HepG2 (cell line): ENCODE measurements at regions not wholly inside any gene's neighbourhood (a gene's known extent, or its start where the extent isn't known, plus 50 kb on each side); places are given as distances from the start of the nearest gene placed in this dataset.

ENCODE experiments used
- ATAC-seq: fragments of 200-7000 bp; cut with Tn5 transposase; 3 replicates; pipeline ENCODE4 v1.9.1; 2020; ENCODE audit warnings: mild to moderate bottlenecking, moderate library complexity
- BruUV-seq: library from RNA; stranded (reverse); fragments of 400-500 nt; replicated peaks from 2 replicates; lab custom pipeline; 2021; lab: Mats Ljungman, UMichigan
- CTCF ChIA-PET: fragments of 300-600 bp; formaldehyde crosslinking; extraction: SDS; loops from one replicate; lab custom pipeline; 2021; ENCODE audit warnings: low total read pairs, inconsistent platforms, low intra/inter-chr PET ratio; lab: Yijun Ruan, JAX
- POLR2A ChIA-PET: fragments of 350-600 bp; sonication (Branson Sonifier 250); formaldehyde crosslinking; loops from one replicate; lab custom pipeline; 2020; ENCODE audit warnings: antibody characterized with exemption, inconsistent platforms; lab: Yijun Ruan, JAX
- DNase-seq: peaks from one replicate; pipeline ENCODE4 v3.0.0-alpha.2; 2015; ENCODE audit warnings: low spot score
- FAIRE-seq: peaks from 3 replicates; lab custom pipeline; 2011; peaks lifted over from hg19 to GRCh38; lab: Jason Lieb, UNC
- H2AFZ ChIP-seq: one replicate; pipeline ENCODE4 v1.6.1; 2011; ENCODE audit warnings: low read length, inconsistent platforms
- H3K27ac ChIP-seq: fragments of 300-600 bp; 3 replicates; pipeline ENCODE4 v1.8.0; 2011; ENCODE audit warnings: mixed run types, mild to moderate bottlenecking, mixed read lengths, low read length, inconsistent platforms; ENCODE audit not compliant: insufficient read depth; ENCODE audit errors: extremely low read length
- H3K27me3 ChIP-seq, 2 experiments: fragments of 200-600 bp in 1 of 2; 2 replicates in 1 of 2; 3 replicates in 1 of 2; pipeline versions ENCODE4 v1.6.0 to v1.8.0; 2011; ENCODE audit warnings: low read length in 2 of 2, mild to moderate bottlenecking in 2 of 2, moderate library complexity in 2 of 2, inconsistent platforms in 1 of 2; ENCODE audit not compliant: insufficient read depth in 2 of 2, control insufficient read depth in 1 of 2
- H3K36me3 ChIP-seq, 2 experiments: fragments of 200-600 bp in 1 of 2; replicated peaks in 1 of 2; 2 replicates in 1 of 2; 3 replicates in 1 of 2; pipeline versions ENCODE4 v1.5.1 to v1.8.0; 2011; ENCODE audit warnings: low read length in 2 of 2, inconsistent platforms in 1 of 2; ENCODE audit not compliant: insufficient read depth in 2 of 2, control insufficient read depth in 1 of 2
- H3K4me1 ChIP-seq: 2 replicates; pipeline ENCODE4 v1.5.1; 2012; ENCODE audit warnings: low read length, inconsistent platforms; ENCODE audit not compliant: insufficient read depth
- H3K4me2 ChIP-seq: 2 replicates; pipeline ENCODE4 v1.6.0; 2011; ENCODE audit warnings: low read depth, low read length, inconsistent platforms
- H3K4me3 ChIP-seq, 3 experiments: fragments of 200-600 bp in 1 of 3; sonication (generic), shearing (Covaris generic) in 1 of 3; replicated peaks in 1 of 3; 2 replicates each; pipeline ENCODE4 v1.5.1; 2011 to 2016; ENCODE audit warnings: low read length in 3 of 3, inconsistent platforms in 2 of 3, low read depth in 2 of 3, mild to moderate bottlenecking in 2 of 3, control low read depth in 1 of 3, mixed read lengths in 1 of 3; ENCODE audit not compliant: insufficient read depth in 1 of 3
- H3K79me2 ChIP-seq: one replicate; pipeline ENCODE4 v1.6.1; 2011; ENCODE audit warnings: low read length, inconsistent platforms; ENCODE audit not compliant: insufficient read depth
- H3K9ac ChIP-seq: 2 replicates; pipeline ENCODE4 v1.6.0; 2011; ENCODE audit warnings: mild to moderate bottlenecking, low read depth, low read length, inconsistent platforms; ENCODE audit not compliant: insufficient read depth
- H3K9me3 ChIP-seq: 2 replicates; pipeline ENCODE4 v1.5.1; 2012; ENCODE audit warnings: mild to moderate bottlenecking, low read length
- H4K20me1 ChIP-seq: 2 replicates; pipeline ENCODE4 v1.6.0; 2011; ENCODE audit warnings: inconsistent platforms, mild to moderate bottlenecking, low read length, moderate library complexity; ENCODE audit not compliant: insufficient read depth
- RFX3 ChIP-seq: IDR thresholded peaks from 2 replicates; pipeline ENCODE4 v1.6.1; 2016; ENCODE audit warnings: missing biosample characterization, missing genetic modification reagents
- SAFB2 ChIP-seq: sonication (generic); formaldehyde crosslinking; IDR thresholded peaks from 2 replicates; pipeline ENCODE4 v1.5.1; 2020; ENCODE audit warnings: missing genetic modification reagents, low read depth, mild to moderate bottlenecking, borderline replicate concordance
- SMARCC2 ChIP-seq: fragments of 450-650 bp; IDR thresholded peaks from 2 replicates; pipeline ENCODE4 v1.6.1; 2017; ENCODE audit warnings: antibody characterized with exemption, mild to moderate bottlenecking
- WIZ ChIP-seq: sonication (generic); formaldehyde crosslinking; IDR thresholded peaks from 2 replicates; pipeline ENCODE4 v1.5.1; 2020; ENCODE audit warnings: mild to moderate bottlenecking, missing genetic modification reagents
- ZNF747 ChIP-seq: sonication (generic); formaldehyde crosslinking; IDR thresholded peaks from 2 replicates; pipeline ENCODE4 v1.8.1; 2023; ENCODE audit warnings: missing genetic modification reagents, mild to moderate bottlenecking, borderline replicate concordance
- WGBS: methylation state at CpG from one replicate; pipeline ENCODE4 v1.1.6; 2017; ENCODE audit warnings: low lambda C conversion rate; 5-methylcytosine and 5-hydroxymethylcytosine counted together
- in situ Hi-C: cut with HindIII; loops from 2 replicates; pipeline ENCODE4 v1.10.0; 2017; ENCODE audit warnings: low pct_unique_long_range_greater_than_20kb; ENCODE audit not compliant: extremely low pct_ligation_motif_present
- intact Hi-C: fragments of 100-400 bp; cut with micrococcal nuclease; formaldehyde crosslinking; loops from one replicate; pipeline ENCODE4 v1.10.0; 2022; ENCODE audit not compliant: unreplicated experiment
- TF ChIP-seq, protein P1 (sequence below): sonication (generic); formaldehyde crosslinking; IDR thresholded peaks from 2 replicates; pipeline ENCODE4 v1.5.1; 2020; ENCODE audit warnings: missing genetic modification reagents, mild to moderate bottlenecking, borderline replicate concordance
- TF ChIP-seq, protein P2 (sequence below): sonication (generic); formaldehyde crosslinking; IDR thresholded peaks from 2 replicates; pipeline ENCODE4 v1.5.0; 2020; ENCODE audit warnings: missing genetic modification reagents
- TF ChIP-seq, protein P3 (sequence below): sonication (generic); formaldehyde crosslinking; IDR thresholded peaks from 2 replicates; pipeline ENCODE4 v1.4.0; 2020; ENCODE audit warnings: mild to moderate bottlenecking, missing genetic modification reagents

DNA sequence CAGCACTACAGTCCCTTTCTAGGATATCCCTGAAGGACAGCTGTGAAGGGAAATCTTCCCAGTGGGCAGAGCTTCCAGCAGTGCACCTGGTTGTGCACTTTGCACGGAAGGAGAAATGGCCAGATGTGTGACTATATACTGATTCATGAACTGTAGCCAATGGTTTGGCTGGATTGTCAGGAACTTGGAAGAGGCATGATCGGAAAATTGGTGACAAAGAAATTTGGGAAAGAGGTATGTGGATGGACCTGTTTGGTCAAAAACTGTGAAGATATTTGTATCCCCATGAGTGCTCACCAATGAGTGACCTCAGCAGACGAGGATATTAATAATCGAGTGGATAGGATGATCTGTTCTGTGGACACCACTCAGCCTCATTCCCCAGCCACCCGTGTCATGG is 582.2 kb downstream of the CPS1 start:
- H3K4me1 ChIP-seq: no peaks in the 10 kb centered on the region
- no peaks in the 10 kb centered on the region for H3K27me3 ChIP-seq
- TF ChIP-seq, protein P1, sequence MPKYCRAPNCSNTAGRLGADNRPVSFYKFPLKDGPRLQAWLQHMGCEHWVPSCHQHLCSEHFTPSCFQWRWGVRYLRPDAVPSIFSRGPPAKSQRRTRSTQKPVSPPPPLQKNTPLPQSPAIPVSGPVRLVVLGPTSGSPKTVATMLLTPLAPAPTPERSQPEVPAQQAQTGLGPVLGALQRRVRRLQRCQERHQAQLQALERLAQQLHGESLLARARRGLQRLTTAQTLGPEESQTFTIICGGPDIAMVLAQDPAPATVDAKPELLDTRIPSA (CRISPR knock-in tag): no peak
- TF ChIP-seq, protein P2, sequence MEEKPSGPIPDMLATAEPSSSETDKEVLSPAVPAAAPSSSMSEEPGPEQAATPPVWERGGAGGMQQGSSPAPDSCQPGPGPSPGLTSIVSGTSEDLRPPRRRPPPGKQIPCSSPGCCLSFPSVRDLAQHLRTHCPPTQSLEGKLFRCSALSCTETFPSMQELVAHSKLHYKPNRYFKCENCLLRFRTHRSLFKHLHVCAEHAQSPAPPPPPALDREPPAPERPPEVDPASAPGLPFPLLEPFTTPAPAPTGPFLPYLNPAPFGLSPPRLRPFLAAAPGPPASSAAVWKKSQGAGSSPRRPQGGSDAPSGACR (CRISPR knock-in tag): no peak
- no peak for TF ChIP-seq WIZ (CRISPR knock-in tag)
- TF ChIP-seq, protein P3, sequence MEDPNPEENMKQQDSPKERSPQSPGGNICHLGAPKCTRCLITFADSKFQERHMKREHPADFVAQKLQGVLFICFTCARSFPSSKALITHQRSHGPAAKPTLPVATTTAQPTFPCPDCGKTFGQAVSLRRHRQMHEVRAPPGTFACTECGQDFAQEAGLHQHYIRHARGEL (CRISPR knock-in tag): no peak
- TF ChIP-seq SAFB2 (CRISPR knock-in tag): no peak
- no peak for TF ChIP-seq SMARCC2
- no peak for TF ChIP-seq RFX3 (CRISPR knock-in tag)
- no peak for TF ChIP-seq ZNF747 (CRISPR knock-in tag)
- TF ChIP-seq, all 625 proteins: peak for 0
- Histone ChIP-seq H3K36me3 (no peaks in the 10 kb centered on the region), H3K4me2 (no peak overlapping the region), H3K27ac (no peak overlapping the region), H3K4me3 (no peak overlapping the region), H4K20me1 (no peaks in the 10 kb centered on the region), H2AFZ (no peak overlapping the region), H3K9me3 (no peaks in the 10 kb centered on the region), H3K79me2 (no peaks in the 10 kb centered on the region), H3K9ac (no peak overlapping the region)
- 11% methylated on average over 5 of the region's 5 CpGs for WGBS
- no peak for ATAC-seq
- FAIRE-seq: no peak
- DNase-seq: no peak
- intact Hi-C loops (no loop called here), in situ Hi-C loops (no loop called here)
- BruUV-seq: no TSS peak
- CTCF ChIA-PET: no interaction called here
- POLR2A ChIA-PET: no interaction called here
